HG03378 (cell line): ENCODE measurements at regions not wholly inside any gene's neighbourhood (a gene's known extent, or its start where the extent isn't known, plus 50 kb on each side); places are given as distances from the start of the nearest gene placed in this dataset.
A peak's percentile ranks its signal among the peaks of the same experiment; 100 is the strongest.

Experiments used
- ATAC-seq: cut with Tn5 transposase; IDR thresholded peaks from one replicate; pipeline ENCODE4 v1.9.1; 2021; ENCODE audit warnings: mild to moderate bottlenecking, moderate library complexity; ENCODE audit not compliant: unreplicated experiment

GRCh38 chr2:228658998-228659397 lies 477.5 kb upstream of the SPHKAP start:
- no peak for ATAC-seq

GRCh38 chr2:228657807-228658402 lies 476.4 kb upstream of the SPHKAP start:
- ATAC-seq, result no peak

- ATAC-seq, result no peak
Measured at GRCh38 chr2:228655331-228655730, 473.8 kb upstream of the SPHKAP start.

GRCh38 chr2:228654707-228655106 lies 473.2 kb upstream of the SPHKAP start:
- no peak for ATAC-seq

- no peak for ATAC-seq
Measured at GRCh38 chr2:228653884-228654283, 472.4 kb upstream of the SPHKAP start.

GRCh38 chr2:228652366-228652765 lies 470.9 kb upstream of the SPHKAP start:
- no peak for ATAC-seq

- no peak for ATAC-seq
Measured at GRCh38 chr2:228649876-228650275, 468.4 kb upstream of the SPHKAP start.

GRCh38 chr2:228649447-228649846 lies 468.0 kb upstream of the SPHKAP start:
- no peak for ATAC-seq

GRCh38 chr2:228648541-228648940 lies 467.1 kb upstream of the SPHKAP start:
- ATAC-seq, result no peak

- ATAC-seq, result no peak
Measured at GRCh38 chr2:228646061-228646460, 464.6 kb upstream of the SPHKAP start.

- no peak for ATAC-seq
Measured at GRCh38 chr2:228644199-228644598, 462.7 kb upstream of the SPHKAP start.

- no peak for ATAC-seq
Measured at GRCh38 chr2:228642861-228643260, 461.4 kb upstream of the SPHKAP start.

GRCh38 chr2:228630786-228631185 lies 449.3 kb upstream of the SPHKAP start:
- ATAC-seq, result no peak

- ATAC-seq, result no peak
Measured at GRCh38 chr2:228629251-228629650, 447.8 kb upstream of the SPHKAP start.

- ATAC-seq, result no peak
Measured at GRCh38 chr2:228628682-228629081, 447.2 kb upstream of the SPHKAP start.

- ATAC-seq, result no peak
Measured at GRCh38 chr2:228627510-228627909, 446.0 kb upstream of the SPHKAP start.

GRCh38 chr2:228625481-228625880 lies 444.0 kb upstream of the SPHKAP start:
- no peak for ATAC-seq

GRCh38 chr2:228624733-228625132 lies 443.2 kb upstream of the SPHKAP start:
- ATAC-seq, result no peak

- no peak for ATAC-seq
Measured at GRCh38 chr2:228615496-228615895, 434.0 kb upstream of the SPHKAP start.

- no peak for ATAC-seq
Measured at GRCh38 chr2:228614741-228615140, 433.3 kb upstream of the SPHKAP start.

GRCh38 chr2:228613133-228613850 lies 431.8 kb upstream of the SPHKAP start:
- ATAC-seq, result peak; percentile 53

- no peak for ATAC-seq
Measured at GRCh38 chr2:228611171-228611570, 429.7 kb upstream of the SPHKAP start.

GRCh38 chr2:228602288-228602687 lies 420.8 kb upstream of the SPHKAP start:
- no peak for ATAC-seq
